ENCODE measurements at regions not wholly inside any gene's neighbourhood (a gene's known extent, or its start where the extent isn't known, plus 50 kb on each side); places are given as distances from the start of the nearest gene placed in this dataset.
A peak's percentile ranks its signal among the peaks of the same experiment; 100 is the strongest.

DNA sequence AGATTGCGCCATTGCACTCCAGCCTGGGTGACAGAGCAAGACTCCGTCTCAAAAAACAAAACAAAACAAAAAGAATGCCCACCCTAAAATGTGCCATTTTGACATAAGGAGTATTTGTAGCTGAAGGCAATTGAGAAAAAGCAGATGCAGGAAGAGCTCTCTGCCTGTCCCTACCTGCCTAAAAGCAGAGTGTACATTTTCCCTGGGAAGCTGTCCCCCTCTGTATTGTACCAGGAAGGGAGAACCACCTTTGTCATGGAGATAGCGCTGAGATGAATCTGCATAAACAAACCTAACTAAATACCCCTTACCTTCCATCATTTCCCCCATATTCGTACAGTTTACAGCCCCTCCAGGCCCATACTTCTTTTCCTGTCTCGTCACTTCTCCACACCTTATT, 94.4 kb upstream of the SLC45A1 start:
- Histone ChIP-seq H3K79me1 (ENCODE audit: low read depth, low read length) (no peaks in the 10 kb centered on the region), H3K23ac (ENCODE audit: low read depth, low read length, poor library complexity) (no peak overlapping the region), H3K9ac (ENCODE audit: low read depth, low read length, poor library complexity) (no peak overlapping the region), H3K36me3 (replicated peaks in 1 of 2; ENCODE audit: control insufficient read depth in 2 of 2, insufficient read depth in 2 of 2, low read length in 2 of 2) (no peaks in the 10 kb centered on the region), H3K18ac (ENCODE audit: low read length) (no peak overlapping the region), H2AK5ac (ENCODE audit: low read depth, low read length) (no peak overlapping the region), H3K14ac (ENCODE audit: low read length) (no peak overlapping the region), H3K27ac (replicated peaks; ENCODE audit: low read length) (no peak overlapping the region), H4K91ac (ENCODE audit: low read depth, low read length, poor library complexity) (no peak overlapping the region), H2BK12ac (ENCODE audit: low read length) (no peak overlapping the region), H2BK120ac (ENCODE audit: low read depth, low read length) (no peak overlapping the region), H3K4me3 (ENCODE audit: low read length in 2 of 2) (no peak overlapping the region), H3K4me2 (ENCODE audit: insufficient read depth, low read length, poor library complexity, severe bottlenecking) (no peak overlapping the region), H2BK15ac (ENCODE audit: low read length) (no peak overlapping the region), H2AFZ (ENCODE audit: low read length) (no peak overlapping the region), H2BK5ac (ENCODE audit: low read length) (no peak overlapping the region), H3K4me1 (ENCODE audit: control insufficient read depth in 2 of 2, insufficient read depth in 1 of 2, low read depth in 1 of 2, low read length in 2 of 2) (peaks cover 0 to 4% of the 10 kb centered on the region in 2 donors), H3K9me3 (replicated peaks in 1 of 2; ENCODE audit: control insufficient read depth in 2 of 2, insufficient read depth in 1 of 2, low read depth in 1 of 2, low read length in 2 of 2) (peaks cover 0 to 6% of the 10 kb centered on the region in 2 donors), H3K4ac (ENCODE audit: low read length) (no peak overlapping the region), H3K27me3 (ENCODE audit: control insufficient read depth in 3 of 3, insufficient read depth in 3 of 3, low read depth in 1 of 3, low read length in 3 of 3) (peaks cover 0 to 8% (median 0%) of the 10 kb centered on the region in 3 experiments), H4K8ac (ENCODE audit: low read depth, low read length) (no peak overlapping the region)
- no peak for DNase-seq (ENCODE audit: low spot score)
- 100% methylated on average over 1 of the region's 5 CpGs for WGBS, 2 donors (ENCODE audit: extremely low coverage in 2 of 2, insufficient read length in 2 of 2, insufficient replicate concordance in 1 of 2)

DNA sequence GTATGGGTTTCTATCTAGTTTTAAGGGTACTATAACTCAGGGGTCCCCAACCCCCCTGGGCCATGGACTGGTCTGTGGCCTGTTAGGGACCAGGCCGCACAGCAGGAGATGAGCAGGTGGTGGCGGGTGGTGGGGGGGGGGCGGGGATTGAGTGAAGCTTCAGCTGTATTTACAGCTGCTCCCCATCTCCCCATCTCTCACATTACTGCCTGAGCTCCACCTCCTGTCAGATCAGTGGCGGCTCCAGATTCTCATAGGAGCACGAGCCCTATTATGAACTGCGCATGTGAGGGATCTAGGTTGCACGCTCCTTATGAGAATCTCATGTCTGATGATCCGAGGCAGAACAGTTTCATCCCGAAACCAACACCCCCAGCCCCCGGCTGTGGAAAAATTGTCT, 95.1 kb upstream of the SLC45A1 start:
- Histone ChIP-seq H2BK5ac (ENCODE audit: low read length) (no peak overlapping the region), H3K9ac (ENCODE audit: low read depth, low read length, poor library complexity) (no peak overlapping the region), H3K79me1 (ENCODE audit: low read depth, low read length) (no peaks in the 10 kb centered on the region), H3K4ac (ENCODE audit: low read length) (no peak overlapping the region), H3K27me3 (ENCODE audit: control insufficient read depth in 3 of 3, insufficient read depth in 3 of 3, low read depth in 1 of 3, low read length in 3 of 3) (peaks cover 0 to 15% (median 0%) of the 10 kb centered on the region in 3 experiments), H4K8ac (ENCODE audit: low read depth, low read length) (no peak overlapping the region), H3K23ac (ENCODE audit: low read depth, low read length, poor library complexity) (no peak overlapping the region), H3K4me1 (ENCODE audit: control insufficient read depth in 2 of 2, insufficient read depth in 1 of 2, low read depth in 1 of 2, low read length in 2 of 2) (peaks cover 0 to 4% of the 10 kb centered on the region in 2 donors), H3K18ac (ENCODE audit: low read length) (no peak overlapping the region), H3K9me3 (replicated peaks in 1 of 2; ENCODE audit: control insufficient read depth in 2 of 2, insufficient read depth in 1 of 2, low read depth in 1 of 2, low read length in 2 of 2) (peaks cover 0 to 4% of the 10 kb centered on the region in 2 donors), H2BK120ac (ENCODE audit: low read depth, low read length) (no peak overlapping the region), H3K4me2 (ENCODE audit: insufficient read depth, low read length, poor library complexity, severe bottlenecking) (no peak overlapping the region), H2AK5ac (ENCODE audit: low read depth, low read length) (no peak overlapping the region), H3K27ac (replicated peaks; ENCODE audit: low read length) (no peak overlapping the region), H2BK12ac (ENCODE audit: low read length) (no peak overlapping the region), H2AFZ (ENCODE audit: low read length) (no peak overlapping the region), H3K4me3 (ENCODE audit: low read length in 2 of 2) (no peak overlapping the region), H3K14ac (ENCODE audit: low read length) (no peak overlapping the region), H4K91ac (ENCODE audit: low read depth, low read length, poor library complexity) (no peak overlapping the region), H2BK15ac (ENCODE audit: low read length) (no peak overlapping the region), H3K36me3 (replicated peaks in 1 of 2; ENCODE audit: control insufficient read depth in 2 of 2, insufficient read depth in 2 of 2, low read length in 2 of 2) (no peaks in the 10 kb centered on the region)
- no peak for DNase-seq (ENCODE audit: low spot score)
- no CpG with 5 or more reads among the region's 10 CpGs for WGBS, 2 donors (ENCODE audit: extremely low coverage in 2 of 2, insufficient read length in 2 of 2, insufficient replicate concordance in 1 of 2)

DNA sequence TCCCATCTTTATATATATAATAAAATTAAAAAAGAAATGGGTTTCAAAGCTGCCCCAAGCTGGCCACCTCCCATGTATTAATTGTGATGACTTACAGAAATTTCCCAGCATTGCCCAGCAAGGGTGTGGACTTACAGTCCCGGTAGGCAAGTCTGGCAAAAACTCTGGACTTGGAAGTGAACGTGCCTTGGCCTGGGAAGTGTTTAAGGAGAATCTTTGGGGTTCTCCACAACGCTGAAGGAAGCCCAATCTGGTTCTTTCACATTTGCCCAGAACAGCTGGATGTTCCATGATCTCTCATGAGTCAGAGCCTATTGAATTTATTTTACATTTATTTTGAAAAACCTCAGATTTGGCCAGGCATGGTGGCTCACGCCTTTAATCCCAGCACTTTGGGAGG, 98.4 kb upstream of the SLC45A1 start:
- Histone ChIP-seq H3K18ac (ENCODE audit: low read length) (no peak overlapping the region), H3K27ac (replicated peaks; ENCODE audit: low read length) (no peak overlapping the region)
- no CpG with 5 or more reads among the region's 4 CpGs for WGBS, 2 donors (ENCODE audit: extremely low coverage in 2 of 2, insufficient read length in 2 of 2, insufficient replicate concordance in 1 of 2)

DNA sequence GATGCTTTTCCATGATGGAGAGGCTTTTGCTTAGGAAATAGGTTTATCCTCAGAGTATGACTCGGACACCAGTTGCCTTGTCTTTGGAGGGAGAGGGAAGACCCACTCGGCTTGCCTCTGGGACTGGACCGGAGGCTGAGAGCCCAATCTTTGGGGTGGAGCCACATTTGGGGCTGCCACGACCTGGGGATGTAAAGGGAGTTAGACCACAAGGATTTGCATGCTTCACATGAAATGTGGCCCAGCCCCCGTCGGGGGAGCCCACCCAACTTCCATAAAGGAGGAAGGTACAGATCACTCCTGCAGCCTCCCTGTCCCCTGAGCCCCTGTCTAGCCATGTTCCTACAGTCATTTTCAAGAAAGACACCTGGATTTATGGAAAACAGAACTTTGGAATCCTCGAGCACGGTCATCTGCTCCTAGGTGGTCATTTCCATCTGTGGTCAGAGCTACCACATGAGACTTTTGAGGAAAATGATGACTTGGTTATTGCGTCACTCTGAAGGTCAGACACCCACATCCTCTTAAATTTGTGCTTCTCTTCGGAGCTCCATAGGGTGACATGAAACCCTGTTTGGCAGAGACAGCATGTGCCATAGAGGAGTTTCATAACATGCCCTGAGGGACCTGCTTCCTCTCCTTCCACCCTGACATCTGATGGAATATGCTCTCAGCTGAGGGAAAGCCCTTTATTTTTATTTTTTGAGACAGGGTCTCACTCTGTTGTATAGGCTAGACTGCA, 99.4 kb upstream of the SLC45A1 start:
- Histone ChIP-seq H3K4me1 (ENCODE audit: control insufficient read depth in 2 of 2, insufficient read depth in 1 of 2, low read depth in 1 of 2, low read length in 2 of 2) (peaks cover 0 to 4% of the 10 kb centered on the region in 2 donors), H3K4me3 (ENCODE audit: low read length in 2 of 2) (no peak overlapping the region), H3K79me1 (ENCODE audit: low read depth, low read length) (no peaks in the 10 kb centered on the region), H2BK120ac (ENCODE audit: low read depth, low read length) (no peak overlapping the region), H3K4ac (ENCODE audit: low read length) (no peak overlapping the region), H2BK5ac (ENCODE audit: low read length) (no peak overlapping the region), H3K9ac (ENCODE audit: low read depth, low read length, poor library complexity) (no peak overlapping the region), H3K36me3 (replicated peaks in 1 of 2; ENCODE audit: control insufficient read depth in 2 of 2, insufficient read depth in 2 of 2, low read length in 2 of 2) (no peaks in the 10 kb centered on the region), H3K27me3 (ENCODE audit: control insufficient read depth in 3 of 3, insufficient read depth in 3 of 3, low read depth in 1 of 3, low read length in 3 of 3) (peaks cover 0 to 21% (median 0%) of the 10 kb centered on the region in 3 experiments), H3K4me2 (ENCODE audit: insufficient read depth, low read length, poor library complexity, severe bottlenecking) (no peak overlapping the region), H3K14ac (ENCODE audit: low read length) (no peak overlapping the region), H2AK5ac (ENCODE audit: low read depth, low read length) (no peak overlapping the region), H2BK15ac (ENCODE audit: low read length) (peak overlapping the region; percentile 42), H3K9me3 (replicated peaks in 1 of 2; ENCODE audit: control insufficient read depth in 2 of 2, insufficient read depth in 1 of 2, low read depth in 1 of 2, low read length in 2 of 2) (peaks cover 0 to 1% of the 10 kb centered on the region in 2 donors), H3K23ac (ENCODE audit: low read depth, low read length, poor library complexity) (no peak overlapping the region), H4K8ac (ENCODE audit: low read depth, low read length) (no peak overlapping the region), H2AFZ (ENCODE audit: low read length) (no peak overlapping the region), H3K27ac (replicated peaks; ENCODE audit: low read length) (no peak overlapping the region), H4K91ac (ENCODE audit: low read depth, low read length, poor library complexity) (no peak overlapping the region), H2BK12ac (ENCODE audit: low read length) (no peak overlapping the region), H3K18ac (ENCODE audit: low read length) (no peak overlapping the region)
- no peak for DNase-seq (ENCODE audit: low spot score)
- WGBS, 2 donors (ENCODE audit: extremely low coverage in 2 of 2, insufficient read length in 2 of 2, insufficient replicate concordance in 1 of 2): no CpG with 5 or more reads among the region's 10 CpGs

More for the DNA sequence above, 98.4 kb upstream of the SLC45A1 start:
- H2BK5ac ChIP-seq (ENCODE audit: low read length): no peak overlapping the region
- no peak overlapping the region for H2BK12ac ChIP-seq (ENCODE audit: low read length)
- H2BK15ac ChIP-seq (ENCODE audit: low read length): no peak overlapping the region
- no peak for DNase-seq (ENCODE audit: low spot score)
- peaks cover 0 to 21% (median 0%) of the 10 kb centered on the region in 3 experiments for H3K27me3 ChIP-seq (ENCODE audit: control insufficient read depth in 3 of 3, insufficient read depth in 3 of 3, low read depth in 1 of 3, low read length in 3 of 3)
- no peak overlapping the region for H3K4ac ChIP-seq (ENCODE audit: low read length)
- no peak overlapping the region for H2BK120ac ChIP-seq (ENCODE audit: low read depth, low read length)
- H3K9ac ChIP-seq (ENCODE audit: low read depth, low read length, poor library complexity): no peak overlapping the region
- no peak overlapping the region for H2AFZ ChIP-seq (ENCODE audit: low read length)
- no peak overlapping the region for H4K8ac ChIP-seq (ENCODE audit: low read depth, low read length)
- no peaks in the 10 kb centered on the region for H3K36me3 ChIP-seq (replicated peaks in 1 of 2; ENCODE audit: control insufficient read depth in 2 of 2, insufficient read depth in 2 of 2, low read length in 2 of 2)
- H3K23ac ChIP-seq (ENCODE audit: low read depth, low read length, poor library complexity): no peak overlapping the region
- no peak overlapping the region for H3K14ac ChIP-seq (ENCODE audit: low read length)
- H3K79me1 ChIP-seq (ENCODE audit: low read depth, low read length): no peaks in the 10 kb centered on the region
- no peak overlapping the region for H2AK5ac ChIP-seq (ENCODE audit: low read depth, low read length)
- H4K91ac ChIP-seq (ENCODE audit: low read depth, low read length, poor library complexity): no peak overlapping the region
- H3K9me3 ChIP-seq (replicated peaks in 1 of 2; ENCODE audit: control insufficient read depth in 2 of 2, insufficient read depth in 1 of 2, low read depth in 1 of 2, low read length in 2 of 2): peaks cover 0 to 1% of the 10 kb centered on the region in 2 donors
- H3K4me3 ChIP-seq (ENCODE audit: low read length in 2 of 2): no peak overlapping the region
- H3K4me1 ChIP-seq (ENCODE audit: control insufficient read depth in 2 of 2, insufficient read depth in 1 of 2, low read depth in 1 of 2, low read length in 2 of 2): peaks cover 0 to 3% of the 10 kb centered on the region in 2 donors
- no peak overlapping the region for H3K4me2 ChIP-seq (ENCODE audit: insufficient read depth, low read length, poor library complexity, severe bottlenecking)

Measured in neuronal stem cell (in vitro differentiated cells).